MM.1S (cell line): ENCODE measurements at regions not wholly inside any gene's neighbourhood (a gene's known extent, or its start where the extent isn't known, plus 50 kb on each side); places are given as distances from the start of the nearest gene placed in this dataset.

Experiments
- DNase-seq: peaks from one replicate; pipeline ENCODE4 v3.0.0-alpha.2; 2015
- H2AFZ ChIP-seq: fragments of 300-600 bp; sonication (generic); 2 replicates; pipeline ENCODE4 v1.6.0; 2016; ENCODE audit warnings: antibody characterized with exemption, low read length
- H3F3A ChIP-seq: fragments of 300-600 bp; sonication (generic); 2 replicates; pipeline ENCODE4 v1.6.1; 2016; ENCODE audit warnings: mild to moderate bottlenecking, antibody characterized with exemption, low read length, moderate library complexity, mixed read lengths; ENCODE audit not compliant: insufficient read depth
- H3K27ac ChIP-seq: fragments of 300-600 bp; sonication (generic); 2 replicates; pipeline ENCODE4 v1.5.1; 2016; ENCODE audit warnings: mild to moderate bottlenecking, low read length
- H3K27me3 ChIP-seq: fragments of 300-600 bp; sonication (generic); replicated peaks from 2 replicates; pipeline ENCODE4 v1.6.0; 2016; ENCODE audit warnings: low read length; ENCODE audit not compliant: insufficient read depth
- H3K36me3 ChIP-seq: fragments of 300-600 bp; sonication (generic); replicated peaks from 2 replicates; pipeline ENCODE4 v1.6.1; 2016; ENCODE audit warnings: mild to moderate bottlenecking, low read length, mixed read lengths; ENCODE audit not compliant: insufficient read depth
- H3K4me1 ChIP-seq: fragments of 300-600 bp; sonication (generic); 2 replicates; pipeline ENCODE4 v1.6.1; 2016; ENCODE audit warnings: low read length, mixed read lengths
- H3K4me2 ChIP-seq: fragments of 300-600 bp; sonication (generic); 2 replicates; pipeline ENCODE4 v1.6.0; 2016; ENCODE audit warnings: low read depth, low read length
- H3K4me3 ChIP-seq: fragments of 300-600 bp; sonication (generic); 2 replicates; pipeline ENCODE4 v1.5.1; 2016; ENCODE audit warnings: low read length, mixed read lengths
- H3K79me2 ChIP-seq: fragments of 300-600 bp; sonication (generic); 2 replicates; pipeline ENCODE4 v1.6.1; 2016; ENCODE audit warnings: mixed run types, low read length, mixed read lengths
- H3K9ac ChIP-seq: fragments of 300-600 bp; sonication (generic); 2 replicates; pipeline ENCODE4 v1.6.1; 2016; ENCODE audit warnings: low read length, mixed read lengths
- H3K9me2 ChIP-seq: fragments of 300-600 bp; sonication (generic); replicated peaks from 2 replicates; pipeline ENCODE4 v1.6.1; 2016; ENCODE audit warnings: mild to moderate bottlenecking, low read length, mixed read lengths; ENCODE audit not compliant: insufficient read depth
- H3K9me3 ChIP-seq: fragments of 300-600 bp; sonication (generic); replicated peaks from 2 replicates; pipeline ENCODE4 v1.6.1; 2016; ENCODE audit warnings: mild to moderate bottlenecking, low read length, mixed read lengths; ENCODE audit not compliant: insufficient read depth
- H4K20me1 ChIP-seq: fragments of 300-600 bp; sonication (generic); 2 replicates; pipeline ENCODE4 v1.6.1; 2016; ENCODE audit warnings: mild to moderate bottlenecking, low read length, moderate library complexity, mixed read lengths; ENCODE audit not compliant: insufficient read depth
- CTCF ChIP-seq: fragments of 300-600 bp; sonication (generic); IDR thresholded peaks from 2 replicates; pipeline ENCODE4 v1.5.1; 2016; ENCODE audit warnings: antibody characterized with exemption, low read length, mixed read lengths
- EZH2 ChIP-seq: fragments of 300-600 bp; sonication (generic); optimal IDR thresholded peaks from 2 replicates; pipeline ENCODE3; 2017; ENCODE audit warnings: low read depth, mild to moderate bottlenecking, antibody characterized with exemption, low read length, mixed read lengths
- EZH2phosphoT487 ChIP-seq: fragments of 300-600 bp; sonication (generic); IDR thresholded peaks from 2 replicates; pipeline ENCODE4 v1.6.1; 2018; ENCODE audit warnings: antibody characterized with exemption, low read length

- Histone ChIP-seq H3K27me3 (no peaks in the 10 kb centered on the region), H3K4me3 (no peak overlapping the region), H3K9ac (no peak overlapping the region), H3K36me3 (no peaks in the 10 kb centered on the region), H3K79me2 (no peaks in the 10 kb centered on the region), H3F3A (no peaks in the 10 kb centered on the region), H3K9me3 (no peaks in the 10 kb centered on the region), H3K4me1 (no peaks in the 10 kb centered on the region), H4K20me1 (no peaks in the 10 kb centered on the region), H3K9me2 (no peaks in the 10 kb centered on the region), H3K27ac (no peak overlapping the region), H2AFZ (no peak overlapping the region), H3K4me2 (no peak overlapping the region)
- DNase-seq, result no peak
- no peak for TF ChIP-seq CTCF
These were observed 331.1 kb upstream of the HSF2 start for GRCh38 chr6:122068291-122068769.

- Histone ChIP-seq H3K4me3 (no peak overlapping the region), H3K79me2 (no peaks in the 10 kb centered on the region), H3K9me3 (no peaks in the 10 kb centered on the region), H4K20me1 (no peaks in the 10 kb centered on the region), H3K27me3 (no peaks in the 10 kb centered on the region), H3K9me2 (no peaks in the 10 kb centered on the region), H3F3A (no peaks in the 10 kb centered on the region), H3K36me3 (no peaks in the 10 kb centered on the region), H3K4me1 (no peaks in the 10 kb centered on the region), H2AFZ (no peak overlapping the region), H3K27ac (no peak overlapping the region), H3K4me2 (no peak overlapping the region), H3K9ac (no peak overlapping the region)
- TF ChIP-seq EZH2phosphoT487 (no peak), EZH2 (no peak)
- no peak for DNase-seq
These were observed 329.5 kb upstream of the HSF2 start for GRCh38 chr6:122069932-122070331.

- DNase-seq, result no peak
- Histone ChIP-seq H3K27ac (no peak overlapping the region), H3K27me3 (no peaks in the 10 kb centered on the region), H3K9me3 (no peaks in the 10 kb centered on the region), H3F3A (no peaks in the 10 kb centered on the region), H3K9me2 (no peaks in the 10 kb centered on the region), H3K4me1 (no peaks in the 10 kb centered on the region), H3K9ac (no peak overlapping the region), H3K36me3 (no peaks in the 10 kb centered on the region), H3K4me3 (no peak overlapping the region), H4K20me1 (no peaks in the 10 kb centered on the region), H3K4me2 (no peak overlapping the region), H2AFZ (no peak overlapping the region), H3K79me2 (no peaks in the 10 kb centered on the region)
- TF ChIP-seq EZH2 (no peak), CTCF (no peak), EZH2phosphoT487 (no peak)
These were observed 327.3 kb upstream of the HSF2 start for GRCh38 chr6:122072014-122072647.

GRCh38 chr6:122075084-122075838 lies 324.2 kb upstream of the HSF2 start:
- no peaks in the 10 kb centered on the region for H3K79me2 ChIP-seq
- no peaks in the 10 kb centered on the region for H3F3A ChIP-seq
- no peaks in the 10 kb centered on the region for H3K9me2 ChIP-seq
- H2AFZ ChIP-seq, result no peak overlapping the region
- DNase-seq, result no peak
- no peaks in the 10 kb centered on the region for H3K27me3 ChIP-seq
- H3K9me3 ChIP-seq, result no peaks in the 10 kb centered on the region
- H3K9ac ChIP-seq, result no peak overlapping the region
- no peak overlapping the region for H3K4me2 ChIP-seq
- H3K36me3 ChIP-seq, result no peaks in the 10 kb centered on the region
- TF ChIP-seq EZH2phosphoT487 (no peak), EZH2 (no peak), CTCF (no peak)
- H4K20me1 ChIP-seq, result no peaks in the 10 kb centered on the region
- H3K27ac ChIP-seq, result no peak overlapping the region
- no peaks in the 10 kb centered on the region for H3K4me1 ChIP-seq
- H3K4me3 ChIP-seq, result no peak overlapping the region
